ENCODE measurements at regions not wholly inside any gene's neighbourhood (a gene's known extent, or its start where the extent isn't known, plus 50 kb on each side); places are given as distances from the start of the nearest gene placed in this dataset.

GRCh38 chr16:85389679-85390470 is 223.2 kb upstream of the GSE1 start:
- TF ChIP-seq CTCF (IDR thresholded peaks at IDR 0.05) (no peak), POLR2AphosphoS5 (IDR thresholded peaks at IDR 0.05) (no peak)
